GM18520 (cell line): ENCODE measurements at regions not wholly inside any gene's neighbourhood (a gene's known extent, or its start where the extent isn't known, plus 50 kb on each side); places are given as distances from the start of the nearest gene placed in this dataset.
"Not testable (repeated sequence)": the region's sequence is repeated elsewhere in the genome, so short reads cannot be mapped to it uniquely, and the experiment has no call there.

Experiments used
- ATAC-seq: cut with Tn5 transposase; IDR thresholded peaks from one replicate; pipeline ENCODE4 v1.9.1; 2021; ENCODE audit not compliant: unreplicated experiment

DNA sequence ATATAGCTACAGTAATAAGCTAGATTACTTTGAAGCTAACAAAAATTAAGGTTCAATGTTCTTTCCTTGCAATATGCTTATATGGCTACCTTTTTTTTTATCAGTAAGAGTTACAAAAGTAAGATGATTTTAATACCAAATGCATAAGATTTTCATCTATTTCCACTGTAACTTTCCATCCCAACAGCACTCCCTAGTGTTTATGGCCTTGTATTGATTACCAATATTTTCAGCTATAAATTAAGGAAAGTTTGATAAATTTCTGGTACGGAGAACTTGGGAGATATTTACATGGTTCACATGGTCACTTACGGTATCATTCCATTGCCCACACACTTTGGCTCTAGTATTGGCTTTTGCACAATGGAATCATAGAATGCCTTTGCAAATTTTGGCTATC, 448.9 kb upstream of the PABPC4L start:
- ATAC-seq = no peak

DNA sequence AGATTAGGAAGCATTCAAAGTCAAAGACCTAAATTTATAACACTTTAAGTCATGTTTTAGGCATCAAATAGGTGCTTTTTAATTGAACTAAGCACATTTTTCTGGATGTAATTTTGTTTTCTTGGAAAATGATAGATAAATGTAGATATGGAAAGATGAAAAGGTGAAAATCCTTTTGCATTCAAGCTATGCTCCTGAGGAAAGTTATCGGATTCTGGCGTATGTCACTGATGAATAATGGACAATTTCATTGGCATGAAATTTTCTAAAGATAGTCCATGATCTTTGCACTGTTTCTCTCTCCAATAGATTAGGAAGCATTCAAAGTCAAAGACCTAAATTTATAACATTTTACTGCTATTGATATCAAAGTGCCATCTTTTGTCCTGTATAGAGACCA, 444.2 kb upstream of the PABPC4L start:
- ATAC-seq = no peak

DNA sequence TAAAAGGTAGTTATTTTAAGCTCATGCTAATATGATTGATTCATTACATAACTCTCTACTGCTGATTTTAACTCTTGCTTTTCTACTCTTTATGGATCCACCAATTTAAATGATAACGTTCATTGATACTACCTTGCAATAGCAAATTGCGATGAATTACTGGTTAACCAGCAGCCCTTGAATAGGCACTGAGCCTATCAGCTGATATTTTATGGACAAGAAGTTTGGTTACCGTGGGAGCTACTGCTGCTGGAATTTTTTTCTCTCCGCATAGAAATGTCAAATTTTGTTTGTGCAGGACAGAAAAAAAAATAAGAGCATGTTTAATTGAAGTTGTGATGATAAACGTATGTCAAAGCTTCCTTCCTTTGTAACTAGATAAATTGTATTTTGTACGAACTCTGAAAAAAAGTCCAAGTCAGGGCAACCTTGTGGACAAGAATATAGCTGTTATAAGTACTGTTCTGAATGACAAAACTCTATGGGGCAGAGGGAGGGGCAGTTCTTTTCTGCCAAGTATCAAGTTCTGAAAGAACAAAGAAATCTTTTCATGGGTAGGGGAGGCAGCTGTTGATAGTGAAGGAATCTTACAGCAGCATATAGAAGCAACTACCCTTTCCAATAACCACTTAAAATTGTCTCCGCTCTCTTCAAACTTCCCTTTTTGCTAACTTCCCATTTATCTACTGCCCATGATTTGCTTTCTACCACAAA, 434.9 kb upstream of the PABPC4L start:
- ATAC-seq = no peak

DNA sequence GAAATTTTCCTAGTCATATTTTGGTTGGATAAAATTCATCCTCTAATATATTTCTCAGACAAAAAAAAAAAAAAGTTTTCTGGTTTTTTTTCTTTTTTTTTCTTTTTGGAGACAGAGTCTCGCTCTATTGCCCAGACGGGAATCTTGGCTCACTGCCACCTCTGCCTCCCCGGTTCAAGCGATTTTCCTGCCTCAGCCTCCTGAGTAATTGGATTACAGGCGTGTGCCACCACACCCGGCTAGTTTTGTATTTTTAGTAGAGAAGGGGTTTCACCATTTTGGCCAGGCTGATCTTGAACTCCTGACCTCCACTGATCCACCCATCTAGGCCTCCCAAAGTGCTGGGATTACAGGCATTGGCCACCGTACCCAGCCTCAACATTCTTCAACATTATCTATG, 432.7 kb upstream of the PABPC4L start:
- no peak for ATAC-seq

DNA sequence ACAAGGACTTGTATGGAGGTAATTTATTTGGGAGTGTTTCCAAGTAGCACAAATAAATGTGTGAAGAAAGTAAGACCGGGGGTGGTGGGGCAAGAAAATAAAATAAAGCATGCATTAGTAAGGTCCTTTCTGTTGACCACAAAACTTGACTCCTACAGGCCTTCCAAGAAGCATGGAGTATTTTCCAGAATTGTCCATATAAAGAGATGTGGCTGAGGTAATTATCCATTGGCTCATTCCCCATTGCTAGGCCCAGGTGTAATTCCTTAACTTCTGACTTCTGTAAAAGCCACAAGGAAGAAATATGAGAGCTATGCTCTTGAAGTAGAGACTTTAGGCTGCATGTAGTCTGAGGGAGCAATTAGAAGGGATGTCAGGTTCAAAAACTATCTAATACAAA, 430.5 kb upstream of the PABPC4L start:
- no peak for ATAC-seq

DNA sequence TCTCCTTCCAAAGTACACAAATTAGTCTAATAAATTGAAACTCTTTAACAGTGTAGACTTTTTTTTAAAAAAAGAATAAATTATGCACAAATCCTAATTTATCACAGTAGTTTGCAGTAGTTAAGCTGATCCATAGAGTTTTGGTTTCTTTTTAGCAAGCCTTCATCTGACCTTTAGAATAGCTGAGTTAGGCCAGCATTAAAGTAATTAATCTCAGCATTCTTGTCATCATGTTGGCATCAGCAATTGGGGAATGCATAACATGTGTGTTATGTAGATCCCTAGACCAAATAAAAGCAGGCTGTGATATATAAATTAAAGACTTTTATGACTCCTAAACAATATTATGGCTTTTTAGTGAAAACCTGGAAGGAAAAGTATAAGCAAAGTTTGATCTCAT, 426.5 kb upstream of the PABPC4L start:
- no peak for ATAC-seq

DNA sequence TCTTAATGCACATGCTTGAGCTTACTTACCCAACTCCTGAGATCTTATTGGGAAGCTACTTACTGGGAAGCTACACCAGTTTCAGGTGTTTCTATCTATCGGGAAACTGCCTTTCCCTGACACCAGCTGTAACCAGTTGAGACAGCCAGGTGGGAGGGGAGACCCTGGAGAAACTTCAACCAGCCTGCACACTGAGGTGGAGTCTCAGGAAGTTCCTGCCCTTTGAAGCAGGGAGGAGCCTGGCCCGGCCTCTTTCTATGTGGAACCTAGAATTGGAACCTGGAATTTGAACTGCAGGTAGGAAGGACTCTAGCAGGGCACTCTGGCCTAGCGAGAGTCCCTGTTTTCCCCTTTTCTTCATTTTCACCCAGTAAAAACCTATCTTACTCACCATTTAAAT, 425.8 kb upstream of the PABPC4L start:
- ATAC-seq = no peak

DNA sequence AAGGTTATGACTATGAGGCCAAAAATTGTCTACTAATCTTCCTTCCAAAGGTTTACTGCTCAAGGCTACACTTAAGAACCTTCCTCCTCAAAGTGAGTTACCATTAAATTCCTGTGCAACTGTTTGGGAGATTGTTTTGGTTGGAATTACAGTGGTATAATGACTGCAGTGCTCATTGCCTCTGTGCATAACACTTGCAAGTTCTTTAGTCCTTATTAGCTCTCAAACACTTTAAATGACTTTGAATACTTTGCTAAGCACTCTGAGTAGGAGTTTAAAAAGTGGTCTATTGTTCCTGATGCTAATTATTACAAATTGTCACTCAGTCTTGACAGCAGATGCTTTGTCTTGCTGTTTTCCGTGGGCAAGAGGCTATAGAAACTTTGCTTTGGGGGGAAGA, 422.8 kb upstream of the PABPC4L start:
- no peak for ATAC-seq

DNA sequence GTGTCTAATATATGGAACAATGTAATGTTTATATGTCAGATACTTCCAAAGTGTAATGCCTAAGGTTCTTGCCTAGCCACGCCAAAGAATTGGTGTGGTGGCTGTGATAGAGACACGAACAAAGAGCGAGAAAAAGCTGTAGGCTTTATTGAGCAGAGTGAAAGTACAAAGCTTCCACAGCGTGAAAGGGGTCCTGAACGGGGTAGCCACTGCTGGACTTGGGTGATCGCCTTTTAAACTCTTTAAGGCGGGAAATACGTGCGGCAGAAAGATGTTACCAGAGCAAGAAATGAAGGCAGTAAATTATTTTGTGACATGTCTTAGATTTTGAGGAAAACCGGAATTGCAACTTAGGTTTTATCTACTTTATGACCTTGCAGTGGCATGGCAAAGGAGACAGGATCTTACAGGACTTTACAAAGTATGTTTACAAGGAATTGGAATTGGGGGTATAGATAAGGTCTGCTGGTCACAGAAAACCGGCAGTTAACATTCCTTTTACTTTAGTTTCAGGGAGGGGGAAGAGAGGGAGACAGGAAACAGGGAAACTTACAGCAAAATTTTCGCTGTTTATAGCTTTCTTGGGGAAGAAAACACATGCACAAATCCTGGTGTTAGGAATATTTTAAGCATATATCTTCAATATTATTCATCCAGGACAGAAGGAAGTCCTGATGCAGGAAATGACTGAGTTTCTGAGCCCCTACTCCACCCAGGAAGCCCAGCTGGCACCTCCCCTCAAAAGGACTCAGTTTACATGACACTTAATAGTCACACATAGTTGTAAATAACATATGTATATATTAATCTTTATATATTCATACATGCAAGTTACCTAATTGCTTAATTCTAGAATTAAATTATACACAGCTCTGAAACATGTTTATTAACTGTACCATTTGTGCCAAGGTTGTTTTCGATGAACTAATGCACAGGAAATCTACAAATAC, 421.3 kb upstream of the PABPC4L start:
- not testable (repeated sequence) for ATAC-seq

DNA sequence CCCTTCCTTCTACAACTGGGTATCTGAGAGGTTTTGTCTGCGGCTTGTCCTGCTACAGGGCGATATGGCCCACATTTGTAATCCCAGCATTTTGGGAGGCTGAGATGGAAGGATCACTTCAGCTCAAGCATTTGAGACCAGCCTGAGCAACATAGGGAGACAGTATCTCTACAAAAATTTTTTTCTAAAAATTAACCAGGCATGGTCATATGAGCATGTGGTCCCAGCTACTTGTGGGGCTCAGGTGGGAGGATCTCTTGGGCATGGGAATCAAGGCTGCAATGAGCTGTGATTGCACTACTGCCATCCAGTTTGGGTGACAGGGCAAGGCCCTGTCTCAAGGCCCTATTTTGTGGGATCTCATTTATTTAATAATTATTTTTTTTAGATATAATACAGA, 420.6 kb upstream of the PABPC4L start:
- ATAC-seq = no peak

DNA sequence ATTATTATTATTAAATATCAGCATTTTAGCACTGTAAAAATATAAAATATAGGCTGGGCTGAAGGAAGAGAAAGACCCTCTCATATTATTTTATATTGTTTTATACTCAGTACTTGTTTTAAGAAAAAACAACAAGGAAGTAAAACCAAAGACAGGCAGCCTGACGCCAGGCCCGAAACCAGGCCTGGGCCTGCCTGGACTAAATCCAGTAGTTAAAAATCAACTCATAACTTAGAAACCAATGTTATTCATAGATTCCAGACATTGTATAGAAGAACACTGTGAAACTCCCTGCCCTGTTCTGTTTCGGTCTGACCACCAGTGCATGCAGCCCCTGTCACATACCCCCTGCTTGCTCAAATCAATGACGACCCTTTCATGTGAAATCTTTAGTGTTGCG, 420.1 kb upstream of the PABPC4L start:
- ATAC-seq = not testable (repeated sequence)

DNA sequence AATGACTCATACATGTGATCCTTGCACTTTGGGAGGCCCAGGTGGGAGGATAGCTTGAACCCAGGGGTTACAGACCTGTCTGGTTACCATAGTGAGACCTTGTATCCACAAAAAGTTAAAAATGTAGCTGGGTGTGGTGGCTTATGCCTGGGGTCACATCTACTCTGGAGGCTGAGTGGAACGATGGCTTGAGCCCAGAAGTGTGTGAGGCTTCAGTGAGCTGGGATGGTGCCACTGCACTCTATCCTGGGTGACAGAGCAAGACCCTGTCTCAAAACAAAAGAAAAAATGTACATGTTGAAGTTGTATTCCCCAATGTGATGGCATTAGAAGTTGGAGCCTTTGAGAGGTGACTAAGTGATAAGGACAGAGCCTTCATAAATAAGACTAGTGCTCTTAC, 409.4 kb upstream of the PABPC4L start:
- ATAC-seq = no peak

DNA sequence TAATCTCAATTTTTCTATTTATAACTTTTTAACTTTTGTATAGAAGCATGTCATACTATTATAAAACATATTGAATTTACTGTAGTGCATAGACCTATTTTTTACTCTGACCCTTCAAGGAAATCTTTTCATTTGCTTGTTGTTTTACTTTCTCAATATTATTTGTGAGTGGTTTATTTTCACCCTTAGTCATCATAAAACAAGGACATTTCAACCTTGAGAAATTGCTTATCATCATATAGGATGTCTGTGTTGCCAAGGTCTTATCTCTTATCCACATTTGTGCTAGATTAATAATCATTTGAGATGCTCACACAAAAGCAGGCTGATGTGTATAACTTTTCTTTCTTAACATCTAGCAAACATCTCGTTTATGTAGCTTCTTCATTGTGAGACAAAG, 408.6 kb upstream of the PABPC4L start:
- no peak for ATAC-seq

DNA sequence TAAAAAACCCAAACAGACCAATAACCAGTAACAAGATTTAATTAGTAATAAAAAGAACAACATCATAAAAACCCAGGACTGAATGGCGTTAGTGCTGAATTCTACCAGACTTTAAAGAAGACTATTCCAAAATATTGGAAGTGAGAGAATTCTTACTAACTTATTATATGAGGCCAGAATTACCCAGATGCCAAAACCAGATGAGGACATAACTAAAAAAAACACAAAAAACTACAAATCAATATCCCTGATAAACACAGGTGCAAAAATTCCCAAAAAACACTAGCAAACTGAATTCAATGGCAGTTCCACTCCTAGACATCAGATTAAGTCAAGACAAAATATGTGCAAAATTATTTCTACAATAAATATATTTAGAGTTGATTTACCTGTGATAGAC, 400.1 kb upstream of the PABPC4L start:
- no peak for ATAC-seq

DNA sequence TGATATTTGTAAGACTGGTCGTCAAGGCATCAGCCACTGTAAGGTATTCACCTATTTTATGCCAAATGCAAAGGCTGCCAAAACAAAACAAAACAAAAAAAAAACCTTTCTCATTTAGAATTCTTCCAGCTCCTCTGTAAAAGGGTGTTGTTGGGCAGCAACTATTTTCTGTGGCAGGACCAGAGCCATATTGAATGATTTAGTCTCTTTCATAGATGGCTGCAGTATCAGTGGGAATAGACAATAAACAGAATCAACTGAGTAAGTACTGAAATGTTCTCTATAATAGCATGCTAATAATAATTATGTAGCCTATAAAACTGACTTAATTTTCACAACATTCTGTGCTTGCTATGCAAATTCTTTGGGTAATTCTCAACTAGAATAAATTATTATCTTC, 389.7 kb upstream of the PABPC4L start:
- no peak for ATAC-seq

DNA sequence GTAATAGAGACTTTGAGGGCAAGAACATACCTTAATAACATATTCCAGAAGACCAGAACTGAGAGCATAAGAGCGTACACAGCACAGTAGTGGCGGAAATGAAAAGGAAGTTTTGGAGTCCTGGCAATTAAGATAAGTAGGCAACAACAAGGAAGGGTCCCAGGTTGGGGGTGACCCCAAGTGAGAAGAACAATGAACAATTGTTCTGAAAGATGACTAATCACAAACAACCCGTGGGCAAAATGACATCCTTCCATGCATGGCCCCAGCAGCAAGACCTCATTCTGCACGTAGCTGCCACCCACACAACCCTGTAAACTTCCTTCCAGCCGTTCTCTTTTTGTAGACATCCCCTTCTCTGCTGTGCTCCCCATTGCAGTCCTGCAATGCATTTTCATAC, 384.4 kb upstream of the PABPC4L start:
- no peak for ATAC-seq

DNA sequence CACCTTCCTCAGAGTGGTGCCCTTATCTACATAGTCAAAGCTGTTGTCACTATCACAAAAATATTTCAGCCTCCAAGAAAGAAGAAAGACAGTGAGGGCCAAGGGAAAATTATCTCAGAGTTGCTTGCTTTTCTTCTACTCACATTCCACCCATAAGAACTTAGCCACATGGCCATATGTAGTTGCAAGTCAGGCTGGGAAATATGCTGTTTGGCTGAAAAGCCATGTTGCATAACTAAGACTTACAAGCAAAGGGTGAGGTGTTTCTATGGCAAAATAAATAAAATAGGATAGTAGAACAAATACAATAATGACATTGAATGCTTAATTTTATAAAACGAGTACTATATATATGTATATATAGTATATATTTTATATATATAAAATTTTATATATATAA, 365.9 kb upstream of the PABPC4L start:
- ATAC-seq = no peak

DNA sequence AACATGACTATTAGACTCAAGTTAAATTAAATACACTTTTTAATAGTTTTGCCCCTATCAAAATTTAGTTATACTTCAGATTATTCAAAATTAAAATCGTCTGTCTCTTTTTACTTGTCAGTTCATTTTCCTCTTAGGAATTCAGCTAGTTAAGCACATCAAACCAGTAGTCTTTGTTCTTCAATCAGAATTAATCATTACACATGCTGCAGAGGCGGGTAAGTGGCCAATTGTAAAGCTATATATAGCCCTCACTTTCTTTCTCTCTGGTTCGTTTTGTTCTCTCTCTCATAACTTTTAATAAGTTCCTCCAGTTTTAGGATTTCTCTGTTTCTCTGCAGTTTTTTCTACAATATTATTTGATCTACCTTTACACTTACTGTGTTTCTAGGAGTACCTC, 359.1 kb upstream of the PABPC4L start:
- no peak for ATAC-seq

DNA sequence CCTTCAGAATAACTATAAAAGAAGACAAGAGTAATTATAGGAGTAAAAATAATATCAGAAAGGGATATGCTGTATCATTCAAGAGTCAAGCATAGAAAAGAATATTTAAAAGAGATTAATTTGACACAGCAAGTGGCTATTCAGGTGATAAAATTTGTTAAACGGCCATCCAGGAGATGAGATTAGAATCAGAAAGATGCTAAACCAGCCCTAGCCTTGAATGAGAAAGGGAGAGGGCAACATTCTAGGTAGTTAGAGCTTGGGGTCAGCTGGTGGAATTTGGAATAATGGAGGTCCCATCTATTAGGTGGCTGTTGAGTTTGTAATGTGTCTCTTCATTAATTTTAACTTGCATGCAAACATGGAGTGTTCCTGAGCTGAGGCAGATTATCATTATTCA, 350.5 kb upstream of the PABPC4L start:
- ATAC-seq = no peak

DNA sequence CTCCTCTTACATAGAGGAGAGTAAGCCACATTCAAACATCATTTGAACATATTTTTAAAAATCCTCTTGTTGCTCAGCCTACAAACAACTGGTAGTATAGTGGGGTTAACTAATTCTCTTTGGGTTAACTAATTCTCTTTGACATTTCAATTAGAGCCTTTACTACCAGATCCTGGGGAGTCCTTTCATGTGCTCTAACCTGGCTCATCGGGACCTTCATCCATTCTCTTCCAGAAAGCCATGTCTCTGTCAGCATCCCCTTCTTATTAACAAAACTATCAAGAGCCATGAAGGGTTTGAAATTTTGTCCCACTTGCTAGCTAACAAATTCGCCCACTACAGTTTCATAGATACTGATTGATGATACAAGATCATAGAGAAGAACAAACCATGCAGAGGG, 349.8 kb upstream of the PABPC4L start:
- no peak for ATAC-seq

DNA sequence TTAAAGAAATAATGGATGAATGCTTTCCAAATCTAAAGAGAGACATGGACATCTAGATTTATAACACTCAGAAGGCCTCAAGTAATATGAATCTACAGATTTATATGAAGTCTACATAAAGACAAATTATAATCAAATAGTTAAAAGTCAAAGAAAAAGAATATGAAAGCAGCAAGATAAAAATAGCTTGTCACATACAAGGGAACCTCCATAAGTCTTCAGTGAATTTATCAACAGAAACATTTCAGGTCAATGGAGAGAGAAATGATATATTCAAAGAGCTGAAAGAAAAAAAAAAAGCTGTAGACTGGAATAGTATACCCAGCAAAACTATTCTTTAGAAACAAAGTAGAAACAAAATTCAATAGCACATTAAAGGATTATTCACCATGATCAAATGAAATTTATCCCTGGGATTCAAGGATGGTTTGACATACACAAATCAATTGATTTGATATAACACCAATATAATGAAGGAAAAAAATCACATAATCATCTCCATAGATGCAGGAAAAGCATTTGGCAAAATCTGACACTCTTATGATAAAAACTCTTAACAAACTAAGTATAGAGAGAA, 346.6 kb upstream of the PABPC4L start:
- ATAC-seq = no peak

DNA sequence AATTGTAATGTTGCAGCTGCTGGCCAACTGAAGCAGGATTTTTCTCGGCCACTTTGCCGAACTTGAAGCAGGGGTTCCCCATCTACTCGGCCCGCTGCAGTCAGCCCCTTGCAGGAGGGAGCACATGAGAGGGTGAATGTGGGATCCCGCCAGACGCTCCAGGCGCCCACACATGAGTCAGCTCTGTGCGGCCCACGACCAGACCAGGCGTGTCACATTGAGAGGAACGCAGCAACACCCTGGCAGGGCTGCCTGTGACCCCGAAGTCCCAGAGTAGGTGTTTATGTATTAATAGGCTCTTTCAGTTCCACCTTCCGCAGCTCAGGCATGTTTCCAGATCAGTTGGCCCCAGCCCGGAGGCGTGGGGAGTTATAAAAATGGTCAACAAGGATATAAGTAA, 344.7 kb upstream of the PABPC4L start:
- no peak for ATAC-seq
